Sigmoid colon (tissue), 4 donors: ENCODE measurements at regions not wholly inside any gene's neighbourhood (a gene's known extent, or its start where the extent isn't known, plus 50 kb on each side); places are given as distances from the start of the nearest gene placed in this dataset.

Experiments used
- CTCF ChIP-seq, 4 experiments: fragments of 450-650 bp in 3 of 4; fragments of 200-600 bp in 1 of 4; IDR thresholded peaks; one replicate each; pipeline ENCODE4 v1.5.1; 2016 to 2019; ENCODE audit warnings: antibody characterized with exemption in 4 of 4, mild to moderate bottlenecking in 3 of 4, moderate library complexity in 2 of 4
- EP300 ChIP-seq, 4 donors: sonication (generic); formaldehyde crosslinking; IDR thresholded peaks; one replicate each; pipeline ENCODE4 v1.6.1; 2017; ENCODE audit warnings: antibody characterized with exemption in 4 of 4
- POLR2A ChIP-seq, 2 donors: fragments of 450-650 bp; IDR thresholded peaks; one replicate each; pipeline ENCODE4 v1.6.1; 2016; ENCODE audit warnings: antibody characterized with exemption in 2 of 2, mild to moderate bottlenecking in 2 of 2, moderate library complexity in 2 of 2
- POLR2AphosphoS5 ChIP-seq, 4 donors: sonication (generic); formaldehyde crosslinking; IDR thresholded peaks; one replicate each; pipeline ENCODE4 v1.6.1; 2017; ENCODE audit warnings: antibody characterized with exemption in 4 of 4

- TF ChIP-seq EP300 (IDR thresholded peaks at IDR 0.05): no peak
- TF ChIP-seq POLR2AphosphoS5 (IDR thresholded peaks at IDR 0.05): no peak
- no peak for TF ChIP-seq CTCF (IDR thresholded peaks at IDR 0.05)
- TF ChIP-seq POLR2A (IDR thresholded peaks at IDR 0.05): no peak
These were observed 193.6 kb downstream of the FAM43A start for GRCh38 chr3:194879126-194879877.
